OCI-LY7 (cell line): ENCODE measurements at regions not wholly inside any gene's neighbourhood (a gene's known extent, or its start where the extent isn't known, plus 50 kb on each side); places are given as distances from the start of the nearest gene placed in this dataset.

Experiments used
- BruUV-seq: library from RNA; stranded (reverse); fragments of 400-500 nt; replicated peaks from 2 replicates; lab custom pipeline; 2021; lab: Mats Ljungman, UMichigan
- CTCF ChIA-PET: fragments of 300-600 bp; sonication (Branson Sonifier 250); formaldehyde crosslinking; loops from one replicate; lab custom pipeline; 2022; ENCODE audit warnings: antibody characterized with exemption; ENCODE audit not compliant: unreplicated experiment; lab: Charles Lee
- POLR2A ChIA-PET: fragments of 300-600 bp; sonication (Branson Sonifier 250); formaldehyde crosslinking; loops from one replicate; lab custom pipeline; 2022; ENCODE audit warnings: antibody characterized with exemption; lab: Charles Lee
- DNase-seq: peaks from one replicate; pipeline ENCODE4 v3.0.0-alpha.2; 2015; ENCODE audit warnings: low spot score
- H2AFZ ChIP-seq: fragments of 200-600 bp; sonication (generic), shearing (Covaris generic); 2 replicates; pipeline ENCODE4 v1.6.1; 2014; ENCODE audit warnings: mild to moderate bottlenecking, antibody characterized with exemption, low read length, moderate library complexity
- H3K27ac ChIP-seq: fragments of 200-600 bp; sonication (generic); 2 replicates; pipeline ENCODE4 v1.5.1; 2014; ENCODE audit warnings: mixed run types, low read depth, mild to moderate bottlenecking, moderate library complexity, low read length, inconsistent platforms; ENCODE audit not compliant: poor library complexity, severe bottlenecking
- H3K36me3 ChIP-seq: fragments of 200-600 bp; sonication (generic); 2 replicates; pipeline ENCODE4 v1.6.1; 2014; ENCODE audit warnings: mild to moderate bottlenecking, antibody characterized with exemption, low read length, moderate library complexity, mixed read lengths; ENCODE audit not compliant: insufficient read depth
- H3K4me1 ChIP-seq: fragments of 200-600 bp; sonication (generic); 2 replicates; pipeline ENCODE4 v1.5.1; 2014; ENCODE audit warnings: mild to moderate bottlenecking, low read length; ENCODE audit not compliant: insufficient read depth, poor library complexity, severe bottlenecking
- H3K4me2 ChIP-seq: fragments of 200-600 bp; sonication (generic); 2 replicates; pipeline ENCODE4 v1.6.1; 2014; ENCODE audit warnings: mild to moderate bottlenecking, low read length
- H3K4me3 ChIP-seq: fragments of 200-600 bp; sonication (generic); 2 replicates; pipeline ENCODE4 v1.5.1; 2014; ENCODE audit warnings: mild to moderate bottlenecking, low read depth, low read length; ENCODE audit not compliant: poor library complexity, severe bottlenecking
- H3K79me2 ChIP-seq: fragments of 200-600 bp; sonication (generic); 2 replicates; pipeline ENCODE4 v1.6.1; 2016; ENCODE audit warnings: low read depth, mild to moderate bottlenecking, low read length, moderate library complexity, mixed read lengths; ENCODE audit not compliant: insufficient read depth
- H3K9me2 ChIP-seq: fragments of 200-600 bp; sonication (generic); 2 replicates; pipeline ENCODE4 v1.6.1; 2016; ENCODE audit warnings: mild to moderate bottlenecking, low read length, mixed read lengths; ENCODE audit not compliant: insufficient read depth
- H3K9me3 ChIP-seq: fragments of 200-600 bp; sonication (generic); 2 replicates; pipeline ENCODE4 v1.6.1; 2014; ENCODE audit warnings: mild to moderate bottlenecking, mixed run types, low read length, mixed read lengths
- H4K20me1 ChIP-seq: fragments of 200-600 bp; sonication (generic); 2 replicates; pipeline ENCODE4 v1.6.1; 2014; ENCODE audit warnings: mild to moderate bottlenecking, antibody characterized with exemption, low read length, moderate library complexity, mixed read lengths; ENCODE audit not compliant: insufficient read depth
- CTCF ChIP-seq: fragments of 200-600 bp; sonication (generic); conservative IDR thresholded peaks from 2 replicates; pipeline ENCODE4 v1.5.1; 2014; ENCODE audit warnings: mild to moderate bottlenecking, antibody characterized with exemption, low read length, moderate library complexity, mixed read lengths
- EZH2phosphoT487 ChIP-seq: fragments of 200-600 bp; sonication (generic); IDR thresholded peaks from 2 replicates; pipeline ENCODE4 v1.6.1; 2018; ENCODE audit warnings: low read depth, borderline replicate concordance, mild to moderate bottlenecking, mixed run types, antibody characterized with exemption, low read length, moderate library complexity, mixed read lengths
- intact Hi-C: fragments of 100-400 bp; cut with micrococcal nuclease; formaldehyde crosslinking; loops from one replicate; pipeline ENCODE4 v1.10.0; 2022; ENCODE audit not compliant: unreplicated experiment

GRCh38 chr7:98475352-98475751 lies 74.5 kb upstream of the BAIAP2L1 start:
- POLR2A ChIA-PET = no interaction called here
- Histone ChIP-seq H3K4me2 (no peak overlapping the region), H3K27ac (no peak overlapping the region), H3K4me1 (no peaks in the 10 kb centered on the region), H3K79me2 (no peaks in the 10 kb centered on the region), H3K9me3 (0 out of 2 replicates have a peak, but pooled peaks cover under 1% of the 10 kb centered on the region), H2AFZ (no peak overlapping the region), H3K36me3 (no peaks in the 10 kb centered on the region), H4K20me1 (no peaks in the 10 kb centered on the region), H3K4me3 (no peak overlapping the region), H3K9me2 (no peaks in the 10 kb centered on the region)
- intact Hi-C loops = no loop called here
- no TSS peak for BruUV-seq
- CTCF ChIA-PET = no interaction called here
- TF ChIP-seq CTCF = no peak
- no peak for TF ChIP-seq EZH2phosphoT487
- DNase-seq = no peak

- Histone ChIP-seq H3K9me3 (no peaks in the 10 kb centered on the region), H4K20me1 (no peaks in the 10 kb centered on the region), H3K4me3 (no peak overlapping the region), H3K9me2 (no peaks in the 10 kb centered on the region), H3K27ac (no peak overlapping the region), H3K4me1 (no peaks in the 10 kb centered on the region), H3K36me3 (no peaks in the 10 kb centered on the region), H3K4me2 (no peak overlapping the region), H3K79me2 (no peaks in the 10 kb centered on the region), H2AFZ (no peak overlapping the region)
- TF ChIP-seq CTCF = no peak
- no peak for TF ChIP-seq EZH2phosphoT487
- ChIA-PET POLR2A (interaction anchor here (0.6 to 0.7 kb wide), 2 partner anchors 52 to 78 kb away, joined by 3 read pairs; no protein-coding TSS in a partner anchor), CTCF (no interaction called here)
- intact Hi-C loops = no loop called here
- no TSS peak for BruUV-seq
- DNase-seq = no peak
Observed at GRCh38 chr7:98474558-98474957, 73.7 kb upstream of the BAIAP2L1 start.

- Histone ChIP-seq H3K4me1 (no peaks in the 10 kb centered on the region), H3K36me3 (no peaks in the 10 kb centered on the region), H3K4me3 (no peak overlapping the region), H4K20me1 (no peaks in the 10 kb centered on the region), H3K27ac (no peak overlapping the region), H3K9me2 (no peaks in the 10 kb centered on the region), H3K9me3 (no peaks in the 10 kb centered on the region), H3K4me2 (no peak overlapping the region), H2AFZ (no peak overlapping the region), H3K79me2 (no peaks in the 10 kb centered on the region)
- TF ChIP-seq CTCF (no peak), EZH2phosphoT487 (no peak)
- DNase-seq = no peak
- intact Hi-C loops = no loop called here
- CTCF ChIA-PET = no interaction called here
- POLR2A ChIA-PET = interaction anchor here (0.8 kb wide), 1 partner anchor 327 kb away, joined by 3 read pairs; no protein-coding TSS in a partner anchor
- no TSS peak for BruUV-seq
Observed at GRCh38 chr7:98472521-98472954, 71.6 kb upstream of the BAIAP2L1 start.
